ENCODE measurements at regions not wholly inside any gene's neighbourhood (a gene's known extent, or its start where the extent isn't known, plus 50 kb on each side); places are given as distances from the start of the nearest gene placed in this dataset.

DNA sequence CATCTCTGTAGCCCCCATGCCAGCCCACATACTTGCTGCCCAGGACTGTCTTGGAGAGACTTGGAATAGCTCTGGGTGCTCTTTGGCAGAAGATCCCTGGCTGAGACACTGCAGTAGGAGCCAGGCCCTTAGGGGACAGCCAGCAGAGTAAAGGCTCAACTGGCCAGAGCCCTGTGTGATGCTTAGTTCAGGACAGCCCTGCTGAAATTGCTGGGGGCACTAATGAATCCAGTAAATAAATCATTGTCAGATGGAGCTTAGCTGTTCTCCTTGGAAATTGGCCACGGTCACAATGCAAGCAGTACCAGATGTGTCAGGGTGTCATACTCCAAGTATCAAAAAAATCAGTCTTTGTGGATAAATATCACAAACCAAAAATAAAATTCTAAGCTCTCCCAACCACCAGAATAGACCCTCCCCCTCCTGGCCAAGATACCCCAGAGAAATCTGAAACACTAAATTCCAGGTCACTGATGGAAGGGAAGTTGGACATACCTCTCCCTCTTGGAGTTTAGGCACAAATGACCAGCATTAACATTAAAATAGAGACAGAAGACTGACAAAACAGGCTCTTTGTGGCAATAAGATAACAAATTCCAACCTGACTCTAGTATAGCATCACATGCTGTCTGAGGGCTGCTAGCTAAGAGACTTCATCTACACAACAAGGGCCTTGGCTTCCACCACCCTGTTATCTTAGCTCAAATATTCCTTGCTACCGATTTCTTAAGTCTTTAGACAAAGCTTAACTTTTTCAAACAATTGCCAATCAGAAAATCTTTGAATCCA, 83.2 kb upstream of the DNAH14 start:
- DNase-seq (ENCODE audit: low read depth in 2 of 2), result no peak

- DNase-seq (ENCODE audit: low read depth in 2 of 2), result no peak
These were observed 79.0 kb upstream of the DNAH14 start for GRCh38 chr1:224850446-224850845.

DNA sequence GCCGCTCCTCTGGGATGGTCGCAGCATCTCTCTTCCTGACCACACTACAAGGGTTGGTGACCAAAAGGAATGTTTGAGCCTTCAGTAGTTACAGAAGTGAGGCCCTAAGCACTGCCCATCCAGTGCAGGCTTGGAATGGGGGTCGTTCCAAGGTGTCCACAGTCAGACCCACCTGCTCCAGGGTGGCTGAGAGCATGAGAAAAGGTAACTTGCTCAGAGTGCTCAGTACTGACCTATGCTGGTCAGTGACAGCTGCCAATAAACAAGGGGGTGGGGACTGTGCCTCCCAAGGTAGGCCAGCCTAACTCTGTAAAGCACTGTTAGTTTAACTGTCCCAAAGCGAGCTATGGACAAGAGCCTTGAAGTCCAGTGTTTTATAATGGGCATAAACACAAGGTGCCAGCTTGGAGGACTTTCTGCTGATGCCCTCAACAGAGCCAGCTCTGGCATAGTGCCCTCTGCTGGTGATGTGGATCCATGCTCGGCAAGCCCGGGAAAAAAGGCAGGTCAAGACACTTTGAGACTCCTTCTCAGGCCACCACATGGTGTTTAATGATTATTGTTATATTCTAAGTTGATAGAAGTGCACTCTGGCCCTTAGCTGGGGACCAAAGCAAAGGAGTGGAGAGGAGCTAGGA, 78.1 kb upstream of the DNAH14 start:
- DNase-seq (ENCODE audit: low read depth in 2 of 2), result peak; percentile 17 to 32

DNA sequence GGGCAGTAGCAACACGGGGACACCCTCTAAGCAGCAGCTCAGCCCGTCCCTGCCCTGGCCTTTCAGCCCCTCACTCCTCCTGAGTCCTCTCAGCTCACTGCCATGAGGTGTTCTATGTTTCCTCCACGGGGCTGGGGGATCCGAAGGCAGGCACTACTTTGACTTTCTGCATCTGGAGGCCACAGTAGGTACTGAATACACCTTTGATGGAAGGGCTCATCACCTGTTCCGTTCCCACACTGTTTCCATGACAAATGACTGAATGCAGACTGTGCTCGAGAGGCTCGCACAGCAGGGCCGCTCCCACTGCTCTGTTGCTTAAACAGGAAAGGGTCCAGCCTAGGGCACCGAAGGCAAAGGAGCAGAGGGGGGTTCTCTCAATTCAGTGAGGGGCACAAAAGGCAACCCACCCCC, 77.6 kb upstream of the DNAH14 start:
- DNase-seq (ENCODE audit: low read depth in 2 of 2), result no peak

GRCh38 chr1:224852901-224853568, 76.4 kb upstream of the DNAH14 start:
- no peak for DNase-seq (ENCODE audit: low read depth in 2 of 2)

- DNase-seq (ENCODE audit: low read depth in 2 of 2), result no peak
These were observed 72.5 kb upstream of the DNAH14 start for GRCh38 chr1:224856973-224857372.

DNA sequence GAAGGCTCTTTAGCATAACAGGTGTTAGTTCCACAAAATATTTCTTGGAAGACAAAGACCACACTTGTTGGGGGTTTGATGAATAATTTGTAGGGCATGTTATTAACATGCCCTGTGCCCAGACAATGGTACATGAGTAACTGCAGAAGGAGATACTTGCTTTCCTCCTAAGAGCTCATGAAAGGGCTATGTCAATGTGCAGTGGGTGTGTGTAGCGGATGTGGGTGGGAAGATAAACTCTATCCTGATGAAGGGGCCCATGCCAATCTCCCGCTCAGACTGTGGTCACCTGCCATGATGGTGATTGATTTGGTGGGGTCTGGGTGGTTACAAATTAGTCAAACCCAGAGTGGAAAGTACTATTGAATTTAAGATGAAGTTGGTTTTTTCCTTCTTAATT, 69.8 kb upstream of the DNAH14 start:
- no peak for DNase-seq (ENCODE audit: low read depth in 2 of 2)

DNA sequence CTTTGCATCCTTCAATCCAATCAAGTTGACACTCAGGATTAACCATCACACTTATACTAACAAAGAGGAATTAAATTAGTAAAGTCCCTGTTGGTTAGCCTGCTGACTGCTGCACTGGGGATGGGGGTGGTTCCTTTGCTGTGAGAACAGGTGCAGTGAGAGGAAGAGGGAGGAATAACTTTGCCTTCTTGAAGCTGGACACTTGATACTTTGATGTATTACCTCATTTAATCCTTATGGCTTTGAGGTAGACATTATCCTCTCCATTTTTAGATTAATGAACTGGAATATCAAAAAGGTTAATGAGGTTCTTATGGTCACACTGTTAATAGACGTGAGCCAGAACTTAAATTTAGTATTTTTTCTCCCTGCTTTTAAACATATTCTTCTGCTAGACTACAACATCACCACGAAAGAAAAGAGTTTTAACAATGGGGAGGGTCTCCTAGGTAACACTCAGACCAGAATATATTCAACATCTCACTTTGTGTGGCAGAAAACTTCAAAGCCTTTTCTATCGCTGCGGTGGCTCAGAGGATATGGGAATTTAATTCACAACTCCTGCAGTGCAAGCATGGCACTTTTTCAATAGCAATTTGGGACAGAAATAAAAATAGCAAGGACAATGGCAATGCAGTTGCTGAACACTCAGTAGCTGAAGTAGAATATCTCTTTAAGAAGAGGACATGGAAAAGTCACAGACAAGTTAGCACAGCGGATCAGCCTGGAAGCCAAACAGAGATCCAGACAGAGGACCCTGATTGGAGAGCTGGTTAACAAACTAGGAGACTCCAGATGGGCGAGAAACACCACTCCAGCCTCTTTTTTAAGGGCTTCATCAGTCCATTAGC, 68.8 kb upstream of the DNAH14 start:
- DNase-seq (ENCODE audit: low read depth in 2 of 2), result no peak

GRCh38 chr1:224861339-224861716, 68.1 kb upstream of the DNAH14 start:
- DNase-seq (ENCODE audit: low read depth in 2 of 2), result no peak

GRCh38 chr1:224863486-224863885, 66.0 kb upstream of the DNAH14 start:
- no peak for DNase-seq (ENCODE audit: low read depth in 2 of 2)

- DNase-seq (ENCODE audit: low read depth in 2 of 2), result no peak
These were observed 65.5 kb upstream of the DNAH14 start for GRCh38 chr1:224864006-224864405.

GRCh38 chr1:224865510-224865909, 64.0 kb upstream of the DNAH14 start:
- no peak for DNase-seq (ENCODE audit: low read depth in 2 of 2)

DNA sequence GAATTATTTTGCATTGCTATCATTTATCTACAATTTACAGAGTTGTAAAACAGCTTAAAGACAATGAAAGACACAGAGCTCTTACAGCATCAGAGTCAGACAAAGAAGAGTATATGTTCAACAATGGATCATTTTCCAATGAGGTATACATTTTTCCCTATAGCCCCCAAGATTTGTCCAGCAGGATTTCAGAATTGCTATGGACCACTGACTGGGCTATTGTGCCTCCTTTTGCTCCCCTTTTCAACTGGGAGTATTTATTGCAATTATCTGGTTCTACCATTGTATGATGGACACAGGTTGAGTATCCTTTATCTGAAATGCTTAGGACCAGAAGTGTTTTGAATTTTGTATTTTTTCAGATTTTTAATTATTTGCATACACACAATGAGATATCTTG, 62.5 kb upstream of the DNAH14 start:
- no peak for DNase-seq (ENCODE audit: low read depth in 2 of 2)

GRCh38 chr1:224867715-224868114, 61.8 kb upstream of the DNAH14 start:
- no peak for DNase-seq (ENCODE audit: low read depth in 2 of 2)

- DNase-seq (ENCODE audit: low read depth in 2 of 2), result no peak
These were observed 56.5 kb upstream of the DNAH14 start for GRCh38 chr1:224872832-224873433.

- DNase-seq (ENCODE audit: low read depth in 2 of 2), result no peak
These were observed 55.8 kb upstream of the DNAH14 start for GRCh38 chr1:224873434-224874369.

- DNase-seq (ENCODE audit: low read depth in 2 of 2), result no peak
These were observed 54.7 kb upstream of the DNAH14 start for GRCh38 chr1:224874775-224875174.

GRCh38 chr1:224879162-224879803, 50.2 kb upstream of the DNAH14 start:
- no peak for DNase-seq (ENCODE audit: low read depth in 2 of 2)
